ENCODE measurements at regions not wholly inside any gene's neighbourhood (a gene's known extent, or its start where the extent isn't known, plus 50 kb on each side); places are given as distances from the start of the nearest gene placed in this dataset.

DNA sequence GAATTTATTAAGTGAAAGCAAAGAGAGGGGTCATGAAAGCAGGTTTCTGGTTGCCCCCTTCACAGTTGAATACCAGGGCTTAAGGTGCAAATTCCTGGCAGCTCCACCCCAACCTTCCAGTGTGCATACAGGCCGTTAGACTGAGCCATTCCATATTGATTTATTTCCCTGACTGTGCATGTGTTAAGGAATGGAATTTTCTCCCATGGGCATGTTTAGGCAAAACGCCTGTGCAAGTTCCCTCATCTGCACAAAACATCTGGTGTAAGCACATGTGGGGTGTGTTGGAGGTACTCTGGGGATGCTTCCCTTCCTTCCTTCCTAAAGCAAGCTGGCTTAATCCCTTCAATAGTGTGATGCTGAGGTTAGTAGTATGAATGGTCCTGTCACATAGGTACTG, 1470.6 kb downstream of the MAT2B start:
- Histone ChIP-seq H3K9me3 (ENCODE audit: control insufficient read depth in 2 of 2, low read length in 2 of 2) (no peaks in the 10 kb centered on the region), H3K4me3 (ENCODE audit: low read length in 2 of 2) (no peak overlapping the region), H3K4me1 (ENCODE audit: control insufficient read depth in 2 of 2, insufficient read depth in 2 of 2, low read length in 2 of 2) (no peaks in the 10 kb centered on the region), H3K27ac (ENCODE audit: low read depth in 2 of 2, low read length in 2 of 2) (no peak overlapping the region), H3K27me3 (ENCODE audit: control insufficient read depth in 2 of 2, insufficient read depth in 2 of 2, low read length in 2 of 2) (no peaks in the 10 kb centered on the region), H3K9ac (ENCODE audit: low read depth in 1 of 2, low read length in 2 of 2) (no peak overlapping the region), H3K36me3 (ENCODE audit: control insufficient read depth in 2 of 2, insufficient read depth in 2 of 2, low read length in 2 of 2) (no peaks in the 10 kb centered on the region)

DNA sequence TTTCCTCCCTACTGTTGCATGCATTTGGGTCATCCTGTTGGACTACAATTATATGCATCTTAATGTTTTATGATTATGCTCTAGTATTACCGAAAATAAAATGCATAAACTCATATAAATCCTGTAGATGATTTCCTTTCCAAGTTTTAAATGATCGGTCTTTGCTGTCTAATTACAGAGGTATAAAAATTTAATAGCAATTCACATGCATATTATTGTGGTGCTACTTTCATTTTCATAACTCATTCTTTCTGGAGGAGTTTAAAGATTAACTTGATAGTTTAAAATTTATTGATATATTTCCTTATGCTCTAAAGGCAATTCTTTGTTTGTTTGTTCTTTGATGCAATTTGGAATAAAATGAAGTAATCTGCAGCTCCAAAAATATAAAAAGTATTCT, 1475.1 kb downstream of the MAT2B start:
- no peak overlapping the region for H3K27ac ChIP-seq (ENCODE audit: low read depth in 2 of 2, low read length in 2 of 2)
- H3K36me3 ChIP-seq (ENCODE audit: control insufficient read depth in 2 of 2, insufficient read depth in 2 of 2, low read length in 2 of 2) = no peaks in the 10 kb centered on the region
- H3K4me3 ChIP-seq (ENCODE audit: low read length in 2 of 2) = no peak overlapping the region
- H3K4me1 ChIP-seq (ENCODE audit: control insufficient read depth in 2 of 2, insufficient read depth in 2 of 2, low read length in 2 of 2) = no peaks in the 10 kb centered on the region
- no peak overlapping the region for H3K9ac ChIP-seq (ENCODE audit: low read depth in 1 of 2, low read length in 2 of 2)
- H3K27me3 ChIP-seq (ENCODE audit: control insufficient read depth in 2 of 2, insufficient read depth in 2 of 2, low read length in 2 of 2) = no peaks in the 10 kb centered on the region
- H3K9me3 ChIP-seq (ENCODE audit: control insufficient read depth in 2 of 2, low read length in 2 of 2) = no peaks in the 10 kb centered on the region

DNA sequence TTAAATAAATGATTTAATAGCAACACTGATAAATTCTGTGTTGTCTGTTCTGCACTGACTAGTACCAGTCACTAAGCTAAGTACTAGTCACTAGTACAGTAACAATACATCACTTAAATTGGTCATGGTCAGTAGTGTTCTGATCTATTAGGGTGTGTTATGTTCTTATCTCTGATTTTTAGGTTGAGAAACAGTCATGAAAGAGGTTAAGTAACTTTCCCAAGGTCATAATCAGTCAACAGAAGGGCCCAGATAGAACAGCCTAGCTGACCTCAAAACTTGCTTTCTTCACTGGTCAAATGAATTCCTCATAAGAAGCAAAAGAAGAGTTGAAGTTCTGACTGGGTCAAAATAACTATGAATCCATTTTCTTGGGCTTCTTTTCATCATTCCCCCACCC, 1492.7 kb downstream of the MAT2B start:
- H3K27ac ChIP-seq (ENCODE audit: low read depth in 2 of 2, low read length in 2 of 2) = no peak overlapping the region
- H3K36me3 ChIP-seq (ENCODE audit: control insufficient read depth in 2 of 2, insufficient read depth in 2 of 2, low read length in 2 of 2) = no peaks in the 10 kb centered on the region
- no peak overlapping the region for H3K4me3 ChIP-seq (ENCODE audit: low read length in 2 of 2)
- no peaks in the 10 kb centered on the region for H3K9me3 ChIP-seq (ENCODE audit: control insufficient read depth in 2 of 2, low read length in 2 of 2)
- no peak overlapping the region for H3K9ac ChIP-seq (ENCODE audit: low read depth in 1 of 2, low read length in 2 of 2)
- H3K4me1 ChIP-seq (ENCODE audit: control insufficient read depth in 2 of 2, insufficient read depth in 2 of 2, low read length in 2 of 2) = no peaks in the 10 kb centered on the region
- H3K27me3 ChIP-seq (ENCODE audit: control insufficient read depth in 2 of 2, insufficient read depth in 2 of 2, low read length in 2 of 2) = no peaks in the 10 kb centered on the region

DNA sequence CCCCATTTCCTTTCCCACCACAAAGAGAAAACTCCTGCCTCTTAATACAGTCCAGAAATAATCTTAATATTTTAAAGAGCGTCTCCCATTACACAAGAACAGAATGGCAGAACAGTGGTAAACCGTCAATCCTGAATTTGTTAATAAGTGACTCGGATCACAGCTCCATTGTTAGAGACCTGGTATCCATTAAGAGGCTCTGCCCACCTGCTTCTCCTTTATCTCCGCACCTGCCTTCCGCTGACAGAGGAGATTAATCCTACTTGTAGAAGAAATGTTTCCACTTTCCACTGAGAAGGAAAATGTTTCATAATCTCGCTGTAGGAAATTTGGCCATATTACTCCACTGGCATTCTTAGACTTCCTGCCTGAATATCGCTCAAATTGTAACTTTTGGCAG, 1493.2 kb downstream of the MAT2B start:
- Histone ChIP-seq H3K4me1 (ENCODE audit: control insufficient read depth in 2 of 2, insufficient read depth in 2 of 2, low read length in 2 of 2) (no peaks in the 10 kb centered on the region), H3K9me3 (ENCODE audit: control insufficient read depth in 2 of 2, low read length in 2 of 2) (no peaks in the 10 kb centered on the region), H3K9ac (ENCODE audit: low read depth in 1 of 2, low read length in 2 of 2) (no peak overlapping the region), H3K27ac (ENCODE audit: low read depth in 2 of 2, low read length in 2 of 2) (no peak overlapping the region), H3K36me3 (ENCODE audit: control insufficient read depth in 2 of 2, insufficient read depth in 2 of 2, low read length in 2 of 2) (no peaks in the 10 kb centered on the region), H3K27me3 (ENCODE audit: control insufficient read depth in 2 of 2, insufficient read depth in 2 of 2, low read length in 2 of 2) (no peaks in the 10 kb centered on the region), H3K4me3 (ENCODE audit: low read length in 2 of 2) (no peak overlapping the region)

DNA sequence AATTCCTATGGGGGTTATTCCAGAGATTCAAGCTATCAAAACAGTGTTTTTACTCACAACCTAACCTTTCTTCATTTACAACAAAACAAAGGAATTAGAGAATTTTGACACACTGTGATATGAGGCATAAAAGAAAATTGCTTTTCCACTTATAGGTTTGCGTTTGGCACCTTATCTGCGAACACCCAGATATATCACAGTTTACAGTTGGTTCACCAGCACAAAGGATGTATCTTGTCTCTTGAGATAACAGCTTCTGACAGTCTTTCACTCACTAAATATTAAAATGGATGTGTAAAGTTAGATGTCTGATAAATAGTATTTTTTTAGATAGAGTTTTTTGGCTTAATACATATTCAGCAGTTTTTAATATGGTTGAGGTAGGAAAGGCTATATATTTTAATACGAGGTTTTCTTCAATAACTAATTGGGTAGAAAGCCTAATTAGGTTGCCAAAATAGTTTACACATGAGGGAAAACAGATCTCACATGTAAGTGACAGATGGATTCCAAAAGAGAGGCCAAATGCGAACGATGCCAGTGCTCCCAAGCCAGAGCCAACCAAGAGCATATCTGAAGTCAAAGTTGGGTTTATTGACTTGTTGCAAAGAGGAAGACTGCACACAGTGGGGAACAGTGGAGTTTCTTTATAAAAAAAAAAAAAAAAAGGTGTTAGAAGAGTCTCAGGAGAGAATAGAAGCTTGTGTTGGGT, 1495.2 kb downstream of the MAT2B start:
- H3K9me3 ChIP-seq (ENCODE audit: control insufficient read depth in 2 of 2, low read length in 2 of 2) = no peaks in the 10 kb centered on the region
- H3K27ac ChIP-seq (ENCODE audit: low read depth in 2 of 2, low read length in 2 of 2) = no peak overlapping the region
- no peaks in the 10 kb centered on the region for H3K4me1 ChIP-seq (ENCODE audit: control insufficient read depth in 2 of 2, insufficient read depth in 2 of 2, low read length in 2 of 2)
- H3K36me3 ChIP-seq (ENCODE audit: control insufficient read depth in 2 of 2, insufficient read depth in 2 of 2, low read length in 2 of 2) = no peaks in the 10 kb centered on the region
- H3K4me3 ChIP-seq (ENCODE audit: low read length in 2 of 2) = no peak overlapping the region
- no peaks in the 10 kb centered on the region for H3K27me3 ChIP-seq (ENCODE audit: control insufficient read depth in 2 of 2, insufficient read depth in 2 of 2, low read length in 2 of 2)
- no peak overlapping the region for H3K9ac ChIP-seq (ENCODE audit: low read depth in 1 of 2, low read length in 2 of 2)

DNA sequence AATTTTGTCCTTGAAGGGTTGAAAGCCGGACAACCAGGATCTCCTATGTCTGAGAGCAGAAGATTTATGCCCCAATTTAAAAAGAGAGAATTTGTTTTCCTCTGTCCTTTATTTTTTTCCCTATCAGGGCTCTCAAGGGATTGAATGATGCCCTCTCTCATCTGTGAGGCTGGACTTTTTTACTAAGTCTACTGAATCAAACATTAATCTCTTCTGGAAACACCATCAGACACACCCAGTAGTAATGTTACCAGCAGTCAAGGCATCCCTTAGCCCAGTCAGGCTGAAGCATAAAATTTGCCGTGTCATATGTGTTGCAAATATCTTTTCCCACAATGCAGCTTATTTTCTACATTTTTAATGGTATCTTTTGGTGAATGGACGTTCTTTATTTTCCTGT, 1497.9 kb downstream of the MAT2B start:
- H3K9me3 ChIP-seq (ENCODE audit: control insufficient read depth in 2 of 2, low read length in 2 of 2) = no peaks in the 10 kb centered on the region
- no peak overlapping the region for H3K4me3 ChIP-seq (ENCODE audit: low read length in 2 of 2)
- H3K4me1 ChIP-seq (ENCODE audit: control insufficient read depth in 2 of 2, insufficient read depth in 2 of 2, low read length in 2 of 2) = no peaks in the 10 kb centered on the region
- no peak overlapping the region for H3K9ac ChIP-seq (ENCODE audit: low read depth in 1 of 2, low read length in 2 of 2)
- no peak overlapping the region for H3K27ac ChIP-seq (ENCODE audit: low read depth in 2 of 2, low read length in 2 of 2)
- no peaks in the 10 kb centered on the region for H3K36me3 ChIP-seq (ENCODE audit: control insufficient read depth in 2 of 2, insufficient read depth in 2 of 2, low read length in 2 of 2)
- H3K27me3 ChIP-seq (ENCODE audit: control insufficient read depth in 2 of 2, insufficient read depth in 2 of 2, low read length in 2 of 2) = no peaks in the 10 kb centered on the region

DNA sequence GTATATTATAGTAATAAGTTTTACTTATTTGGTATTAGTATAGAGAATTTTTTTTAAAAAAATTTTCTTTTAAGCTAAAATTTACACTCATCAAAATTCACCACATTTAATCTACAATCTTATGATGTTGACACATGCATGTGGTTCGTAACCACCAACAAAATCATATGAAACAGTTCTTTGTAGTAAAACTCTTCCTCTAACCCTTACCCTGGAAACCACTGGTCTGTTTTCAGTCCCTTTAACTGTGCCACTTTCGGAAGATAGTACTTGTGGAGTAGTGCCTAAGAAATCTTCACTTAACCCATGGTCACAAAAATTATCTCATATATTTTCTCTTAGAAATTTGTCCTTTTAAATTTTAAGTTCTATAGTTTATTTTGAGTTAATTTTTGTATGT, 1498.8 kb downstream of the MAT2B start:
- no peaks in the 10 kb centered on the region for H3K9me3 ChIP-seq (ENCODE audit: control insufficient read depth in 2 of 2, low read length in 2 of 2)

DNA sequence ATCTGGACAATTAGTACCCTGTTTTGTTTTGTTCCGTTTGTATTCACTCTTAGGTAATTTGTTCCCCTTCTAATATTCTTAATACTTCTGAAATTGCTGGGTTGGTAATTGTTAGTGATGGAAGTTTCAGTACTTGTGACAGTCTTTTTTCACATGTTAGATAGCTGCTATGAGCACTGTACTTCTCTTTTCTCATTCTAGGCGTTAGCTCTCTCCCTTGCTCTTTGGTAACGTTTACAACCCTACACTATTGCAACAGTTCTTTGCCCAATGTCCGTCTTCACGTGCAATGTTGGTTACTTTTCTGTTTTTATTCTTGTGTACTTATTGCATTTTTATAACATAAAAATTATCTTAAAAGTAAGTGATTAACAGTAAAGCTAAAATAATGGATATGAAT, 1509.0 kb downstream of the MAT2B start:
- no peaks in the 10 kb centered on the region for H3K36me3 ChIP-seq (ENCODE audit: control insufficient read depth in 2 of 2, insufficient read depth in 2 of 2, low read length in 2 of 2)
- no peaks in the 10 kb centered on the region for H3K4me1 ChIP-seq (ENCODE audit: control insufficient read depth in 2 of 2, insufficient read depth in 2 of 2, low read length in 2 of 2)
- H3K9me3 ChIP-seq (ENCODE audit: control insufficient read depth in 2 of 2, low read length in 2 of 2) = no peaks in the 10 kb centered on the region
- H3K9ac ChIP-seq (ENCODE audit: low read depth in 1 of 2, low read length in 2 of 2) = no peak overlapping the region
- H3K27me3 ChIP-seq (ENCODE audit: control insufficient read depth in 2 of 2, insufficient read depth in 2 of 2, low read length in 2 of 2) = no peaks in the 10 kb centered on the region
- no peak overlapping the region for H3K4me3 ChIP-seq (ENCODE audit: low read length in 2 of 2)
- no peak overlapping the region for H3K27ac ChIP-seq (ENCODE audit: low read depth in 2 of 2, low read length in 2 of 2)

More for the DNA sequence above, 1498.8 kb downstream of the MAT2B start:
- H3K27ac ChIP-seq (ENCODE audit: low read depth in 2 of 2, low read length in 2 of 2) = no peak overlapping the region
- H3K9ac ChIP-seq (ENCODE audit: low read depth in 1 of 2, low read length in 2 of 2) = no peak overlapping the region
- no peaks in the 10 kb centered on the region for H3K36me3 ChIP-seq (ENCODE audit: control insufficient read depth in 2 of 2, insufficient read depth in 2 of 2, low read length in 2 of 2)
- no peaks in the 10 kb centered on the region for H3K4me1 ChIP-seq (ENCODE audit: control insufficient read depth in 2 of 2, insufficient read depth in 2 of 2, low read length in 2 of 2)
- H3K27me3 ChIP-seq (ENCODE audit: control insufficient read depth in 2 of 2, insufficient read depth in 2 of 2, low read length in 2 of 2) = no peaks in the 10 kb centered on the region
- H3K4me3 ChIP-seq (ENCODE audit: low read length in 2 of 2) = no peak overlapping the region

DNA sequence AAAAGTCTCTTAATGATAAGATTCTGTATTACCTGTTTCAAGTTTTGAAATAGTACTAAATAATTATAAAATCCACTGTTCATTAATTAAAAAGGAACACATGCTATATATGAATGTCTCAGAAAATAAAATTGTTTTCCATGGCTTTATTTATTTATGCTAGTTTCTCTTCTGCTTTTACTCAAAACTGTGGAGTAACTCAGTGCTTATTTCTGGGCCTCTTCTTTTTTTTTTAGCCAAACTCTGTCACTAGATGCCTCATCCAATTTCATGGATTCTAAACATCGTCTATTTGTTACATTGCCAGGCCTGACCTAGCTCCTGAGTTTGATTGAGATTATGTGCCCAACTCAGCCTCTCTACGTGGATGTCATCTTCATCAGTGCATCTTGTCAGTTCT, 1509.7 kb downstream of the MAT2B start:
- no peaks in the 10 kb centered on the region for H3K9me3 ChIP-seq (ENCODE audit: control insufficient read depth in 2 of 2, low read length in 2 of 2)
- no peaks in the 10 kb centered on the region for H3K36me3 ChIP-seq (ENCODE audit: control insufficient read depth in 2 of 2, insufficient read depth in 2 of 2, low read length in 2 of 2)
- no peak overlapping the region for H3K9ac ChIP-seq (ENCODE audit: low read depth in 1 of 2, low read length in 2 of 2)
- no peak overlapping the region for H3K4me3 ChIP-seq (ENCODE audit: low read length in 2 of 2)
- H3K4me1 ChIP-seq (ENCODE audit: control insufficient read depth in 2 of 2, insufficient read depth in 2 of 2, low read length in 2 of 2) = no peaks in the 10 kb centered on the region
- no peak overlapping the region for H3K27ac ChIP-seq (ENCODE audit: low read depth in 2 of 2, low read length in 2 of 2)
- H3K27me3 ChIP-seq (ENCODE audit: control insufficient read depth in 2 of 2, insufficient read depth in 2 of 2, low read length in 2 of 2) = no peaks in the 10 kb centered on the region

DNA sequence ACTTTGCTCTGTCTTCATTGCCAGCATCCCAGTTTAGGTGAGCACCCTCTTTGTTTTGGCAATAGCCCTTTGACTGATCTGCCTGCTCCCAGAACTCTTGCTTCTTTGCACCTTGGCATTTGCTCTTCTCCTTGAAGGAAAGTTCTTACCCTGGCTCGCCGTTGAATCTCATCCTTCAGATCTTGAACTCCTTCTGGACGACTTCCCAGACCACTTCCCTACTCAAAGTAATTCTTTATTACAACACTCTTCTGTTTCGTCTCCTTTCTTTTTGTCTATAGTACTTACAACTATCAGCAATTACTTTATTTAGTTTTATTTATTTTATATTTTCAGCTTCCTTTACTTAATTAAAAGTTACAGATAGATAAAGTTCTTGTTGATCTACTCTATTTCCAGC, 1510.1 kb downstream of the MAT2B start:
- no peak overlapping the region for H3K9ac ChIP-seq (ENCODE audit: low read depth in 1 of 2, low read length in 2 of 2)
- H3K4me1 ChIP-seq (ENCODE audit: control insufficient read depth in 2 of 2, insufficient read depth in 2 of 2, low read length in 2 of 2) = no peaks in the 10 kb centered on the region
- H3K4me3 ChIP-seq (ENCODE audit: low read length in 2 of 2) = no peak overlapping the region
- no peaks in the 10 kb centered on the region for H3K36me3 ChIP-seq (ENCODE audit: control insufficient read depth in 2 of 2, insufficient read depth in 2 of 2, low read length in 2 of 2)
- no peaks in the 10 kb centered on the region for H3K9me3 ChIP-seq (ENCODE audit: control insufficient read depth in 2 of 2, low read length in 2 of 2)
- H3K27ac ChIP-seq (ENCODE audit: low read depth in 2 of 2, low read length in 2 of 2) = no peak overlapping the region
- H3K27me3 ChIP-seq (ENCODE audit: control insufficient read depth in 2 of 2, insufficient read depth in 2 of 2, low read length in 2 of 2) = no peaks in the 10 kb centered on the region

DNA sequence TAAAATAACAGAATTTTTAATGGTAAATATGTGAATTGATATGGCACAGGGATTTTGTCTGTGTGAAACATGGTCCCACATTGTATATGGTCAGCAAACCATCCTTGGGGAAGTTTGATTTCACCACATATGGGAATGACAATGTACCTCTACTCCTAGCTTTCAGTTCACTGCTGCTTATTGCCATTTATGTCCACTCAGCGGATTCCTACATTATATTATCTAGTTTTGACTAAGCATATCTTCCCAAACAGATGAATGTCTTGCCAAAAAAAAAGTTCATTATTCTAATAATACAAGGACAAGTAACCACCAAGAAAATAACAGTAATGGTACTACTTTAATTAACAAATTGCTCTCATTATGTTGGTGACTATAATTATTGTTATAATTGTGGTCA, 1521.6 kb downstream of the MAT2B start:
- Histone ChIP-seq H3K4me3 (ENCODE audit: low read length in 2 of 2) (no peak overlapping the region), H3K27ac (ENCODE audit: low read depth in 2 of 2, low read length in 2 of 2) (no peak overlapping the region), H3K36me3 (ENCODE audit: control insufficient read depth in 2 of 2, insufficient read depth in 2 of 2, low read length in 2 of 2) (no peaks in the 10 kb centered on the region), H3K27me3 (ENCODE audit: control insufficient read depth in 2 of 2, insufficient read depth in 2 of 2, low read length in 2 of 2) (no peaks in the 10 kb centered on the region), H3K4me1 (ENCODE audit: control insufficient read depth in 2 of 2, insufficient read depth in 2 of 2, low read length in 2 of 2) (no peaks in the 10 kb centered on the region), H3K9me3 (ENCODE audit: control insufficient read depth in 2 of 2, low read length in 2 of 2) (no peaks in the 10 kb centered on the region), H3K9ac (ENCODE audit: low read depth in 1 of 2, low read length in 2 of 2) (no peak overlapping the region)

Measured in mucosa of rectum (tissue), 2 donors.